K562 (cell line): ENCODE measurements at regions not wholly inside any gene's neighbourhood (a gene's known extent, or its start where the extent isn't known, plus 50 kb on each side); places are given as distances from the start of the nearest gene placed in this dataset.

Source experiments
- ATAC-seq: fragments of 200-7000 bp; cut with Tn5 transposase; 3 replicates; pipeline ENCODE4 v1.9.1; 2020; ENCODE audit warnings: moderate library complexity
- BruUV-seq: library from RNA; stranded (reverse); fragments of 400-500 nt; replicated peaks from 2 replicates; lab custom pipeline; 2021; lab: Mats Ljungman, UMichigan
- CTCF ChIA-PET: fragments of 300-600 bp; formaldehyde crosslinking; extraction: SDS; loops from one replicate; lab custom pipeline; 2021; ENCODE audit warnings: low intra/inter-chr PET ratio; lab: Yijun Ruan, JAX
- POLR2A ChIA-PET: fragments of 300-600, 350-650 bp; sonication (Branson Sonifier 250); formaldehyde crosslinking; extraction: SDS; loops from one replicate; lab custom pipeline; 2021; ENCODE audit warnings: antibody characterized with exemption, inconsistent platforms; lab: Yijun Ruan, JAX
- DNase-seq, 4 experiments: peaks; one replicate each; pipeline versions ENCODE4 v3.0.0 to v3.0.0-alpha.2; 2011 to 2018; ENCODE audit warnings: low spot score in 3 of 4, mixed read lengths in 3 of 4; ENCODE audit errors: extremely low read depth in 1 of 4
- FAIRE-seq: peaks from 2 replicates; lab custom pipeline; 2011; peaks lifted over from hg19 to GRCh38; lab: Jason Lieb, UNC
- H2AFZ ChIP-seq: 2 replicates; pipeline ENCODE4 v1.6.0; 2011; ENCODE audit warnings: low read depth, low read length, control low read depth, inconsistent platforms
- H3K27ac ChIP-seq: fragments of 200-600 bp; 3 replicates; pipeline ENCODE4 v1.8.0; 2011; ENCODE audit warnings: low read depth, mild to moderate bottlenecking, control low read depth, inconsistent platforms, low read length, moderate library complexity, mixed read lengths; ENCODE audit errors: extremely low read depth
- H3K27me3 ChIP-seq, 2 experiments: fragments of 300-600 bp in 1 of 2; 2 replicates in 1 of 2; 3 replicates in 1 of 2; pipeline versions ENCODE4 v1.6.0 to v1.8.0; 2011; ENCODE audit warnings: inconsistent platforms in 2 of 2, low read length in 2 of 2, mild to moderate bottlenecking in 1 of 2, mixed read lengths in 1 of 2, moderate library complexity in 1 of 2; ENCODE audit not compliant: control insufficient read depth in 2 of 2, insufficient read depth in 2 of 2
- H3K36me3 ChIP-seq: fragments of 300-600 bp; 3 replicates; pipeline ENCODE4 v1.8.0; 2011; ENCODE audit warnings: mild to moderate bottlenecking, low read length, inconsistent platforms; ENCODE audit not compliant: control insufficient read depth, insufficient read depth
- H3K4me1 ChIP-seq, 2 experiments: fragments of 200-600 bp in 1 of 2; replicated peaks in 1 of 2; 2 replicates in 1 of 2; 3 replicates in 1 of 2; pipeline versions ENCODE4 v1.5.1 to v1.8.0; 2011; ENCODE audit warnings: inconsistent platforms in 2 of 2, low read length in 2 of 2, mild to moderate bottlenecking in 1 of 2, mixed read lengths in 1 of 2, moderate library complexity in 1 of 2; ENCODE audit not compliant: control insufficient read depth in 2 of 2, insufficient read depth in 2 of 2
- H3K4me2 ChIP-seq: 2 replicates; pipeline ENCODE4 v1.6.1; 2011; ENCODE audit warnings: low read length, control low read depth, inconsistent platforms, mixed read lengths; ENCODE audit not compliant: insufficient read depth
- H3K4me3 ChIP-seq: fragments of 200-600 bp; sonication (generic), shearing (Covaris generic); 2 replicates; pipeline ENCODE4 v1.5.1; 2016; ENCODE audit warnings: control low read depth, inconsistent platforms
- H3K79me2 ChIP-seq: fragments of 200-600 bp; 3 replicates; pipeline ENCODE4 v1.8.0; 2011; ENCODE audit warnings: low read length, inconsistent platforms; ENCODE audit not compliant: control insufficient read depth, insufficient read depth
- H3K9ac ChIP-seq, 2 experiments: 2 replicates each; pipeline versions ENCODE4 v1.6.0 to v1.6.1; 2011; ENCODE audit warnings: low read depth in 2 of 2, low read length in 2 of 2, control low read depth in 1 of 2, inconsistent platforms in 1 of 2, mild to moderate bottlenecking in 1 of 2, mixed read lengths in 1 of 2; ENCODE audit not compliant: insufficient read depth in 1 of 2
- H3K9me1 ChIP-seq: one replicate; pipeline ENCODE4 v1.6.0; 2011; ENCODE audit warnings: inconsistent platforms, mild to moderate bottlenecking, low read length, moderate library complexity; ENCODE audit not compliant: control insufficient read depth, insufficient read depth
- H3K9me3 ChIP-seq: replicated peaks from 2 replicates; pipeline ENCODE4 v1.5.1; 2011; ENCODE audit warnings: low read depth, low read length, inconsistent platforms; ENCODE audit not compliant: control insufficient read depth, insufficient read depth
- H4K20me1 ChIP-seq: replicated peaks from 2 replicates; pipeline ENCODE4 v1.6.1; 2011; ENCODE audit warnings: low read length, inconsistent platforms, mixed read lengths; ENCODE audit not compliant: control insufficient read depth, insufficient read depth
- POLR3G ChIP-seq: IDR thresholded peaks from 2 replicates; pipeline ENCODE4 v1.6.1; 2011; ENCODE audit not compliant: insufficient read length, insufficient replicate concordance; ENCODE audit errors: extremely low read depth
- RB1 ChIP-seq: fragments of 450-650 bp; IDR thresholded peaks from 2 replicates; pipeline ENCODE4 v1.6.1; 2017; ENCODE audit warnings: low read depth, mild to moderate bottlenecking
- SIN3A ChIP-seq, 2 experiments: fragments of 150-350 bp in 1 of 2; IDR thresholded peaks; 2 replicates each; pipeline ENCODE4 v1.6.1; 2011 to 2016; ENCODE audit warnings: borderline replicate concordance in 2 of 2, low read depth in 2 of 2, low read length in 2 of 2, mild to moderate bottlenecking in 2 of 2, moderate library complexity in 2 of 2; ENCODE audit not compliant: control insufficient read depth in 1 of 2
- SRSF1 ChIP-seq: fragments of 200-400 bp; formaldehyde crosslinking; IDR thresholded peaks from 2 replicates; pipeline ENCODE4 v1.6.1; 2017; ENCODE audit warnings: mild to moderate bottlenecking, low read depth, low read length, moderate library complexity
- ZFP36 ChIP-seq: fragments of 150-350 bp; IDR thresholded peaks from 2 replicates; pipeline ENCODE4 v1.6.1; 2018; ENCODE audit warnings: low read length, low read depth; ENCODE audit not compliant: partially characterized antibody
- ZNF232 ChIP-seq: sonication (generic); formaldehyde crosslinking; IDR thresholded peaks from 2 replicates; pipeline ENCODE4 v1.8.0; 2022; ENCODE audit warnings: mild to moderate bottlenecking, missing genetic modification reagents
- WGBS: fragments of 100-300 bp; shearing (Covaris generic); methylation state at CpG from one replicate; pipeline ENCODE4 v1.1.6; 2016; ENCODE audit warnings: low coverage, mixed read lengths; ENCODE audit not compliant: insufficient coverage; ENCODE audit errors: missing lambda C conversion rate; 5-methylcytosine and 5-hydroxymethylcytosine counted together
- in situ Hi-C: fragments of 300-500 bp; cut with MboI; formaldehyde crosslinking; loops from 4 replicates; pipeline ENCODE4 v1.15.0; 2018; ENCODE audit warnings: inconsistent platforms, mixed read lengths
- intact Hi-C: fragments of 100-400 bp; cut with micrococcal nuclease; formaldehyde crosslinking; loops from 2 replicates; pipeline ENCODE4 v1.14.2; 2022

GRCh38 chr16:64305663-64306062, 816.2 kb downstream of the CDH11 start:
- POLR2A ChIA-PET, result no interaction called here
- DNase-seq, result no peak
- no peak for ATAC-seq
- TF ChIP-seq ZFP36 (no peak), POLR3G (no peak), SIN3A (IDR thresholded peaks at IDR 0.05; ENCODE audit: borderline replicate concordance in 2 of 2, control insufficient read depth in 1 of 2, low read depth in 2 of 2, low read length in 2 of 2) (no peak)
- H3K9ac ChIP-seq, result no peak overlapping the region
- no peak for FAIRE-seq
- no peaks in the 10 kb centered on the region for H3K79me2 ChIP-seq
- no peaks in the 10 kb centered on the region for H3K9me1 ChIP-seq
- CTCF ChIA-PET, result no interaction called here
- H2AFZ ChIP-seq, result no peak overlapping the region
- intact Hi-C loops (no loop called here), in situ Hi-C loops (no loop called here)
- no peak overlapping the region for H3K4me2 ChIP-seq
- no peaks in the 10 kb centered on the region for H3K27me3 ChIP-seq
- H3K9me3 ChIP-seq, result no peaks in the 10 kb centered on the region
- H3K4me3 ChIP-seq, result no peak overlapping the region
- H4K20me1 ChIP-seq, result no peaks in the 10 kb centered on the region
- no peaks in the 10 kb centered on the region for H3K36me3 ChIP-seq
- WGBS, result 0% methylated on average over 1 of the region's 1 CpG
- H3K27ac ChIP-seq, result no peak overlapping the region
- no TSS peak for BruUV-seq
- no peaks in the 10 kb centered on the region for H3K4me1 ChIP-seq

DNA sequence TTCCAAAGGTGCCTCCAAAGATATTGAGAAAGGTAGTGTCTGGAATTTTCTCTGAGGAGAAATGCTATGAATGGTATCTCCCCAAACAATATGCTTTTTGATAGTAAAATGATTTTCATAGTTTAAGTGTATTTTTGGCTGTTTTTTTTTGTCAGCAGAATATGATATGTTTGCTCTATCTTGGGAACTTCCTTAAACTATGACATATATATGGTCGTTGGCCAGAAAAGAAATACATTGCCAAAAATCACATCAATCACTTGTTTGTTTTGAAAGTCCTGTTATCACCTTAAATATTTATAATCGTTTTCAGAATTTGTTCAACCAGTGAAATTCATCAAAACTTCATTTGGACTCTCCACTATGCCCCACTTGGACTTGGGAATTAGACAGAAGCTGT, 816.9 kb downstream of the CDH11 start:
- POLR2A ChIA-PET, result no interaction called here
- Histone ChIP-seq H3K79me2 (no peaks in the 10 kb centered on the region), H3K27me3 (no peaks in the 10 kb centered on the region), H3K4me2 (no peak overlapping the region), H2AFZ (no peak overlapping the region), H3K9ac (no peak overlapping the region), H3K36me3 (no peaks in the 10 kb centered on the region), H3K9me1 (no peaks in the 10 kb centered on the region), H3K27ac (no peak overlapping the region), H3K4me3 (no peak overlapping the region), H3K9me3 (no peaks in the 10 kb centered on the region), H3K4me1 (no peaks in the 10 kb centered on the region), H4K20me1 (no peaks in the 10 kb centered on the region)
- DNase-seq (no peak), ATAC-seq (no peak), FAIRE-seq (no peak)
- TF ChIP-seq ZNF232 (CRISPR knock-in tag) (no peak), RB1 (no peak), SRSF1 (no peak)
- intact Hi-C loops, result no loop called here
- no TSS peak for BruUV-seq
- CTCF ChIA-PET, result no interaction called here
- in situ Hi-C loops, result no loop called here
- WGBS, result 0% methylated on average over 2 of the region's 2 CpGs
